GM23338 (cell line): ENCODE measurements at regions not wholly inside any gene's neighbourhood (a gene's known extent, or its start where the extent isn't known, plus 50 kb on each side); places are given as distances from the start of the nearest gene placed in this dataset.

Experiments used
- ATAC-seq: fragments of 200-7000 bp; cut with Tn5 transposase; 3 replicates; pipeline ENCODE4 v1.9.1; 2020
- DNase-seq: peaks from one replicate; pipeline ENCODE4 v3.0.0-alpha.2; 2015; ENCODE audit warnings: low spot score
- H2AFZ ChIP-seq: fragments of 200-600 bp; sonication (generic); 2 replicates; pipeline ENCODE4 v1.8.0; 2016; ENCODE audit warnings: antibody characterized with exemption, mild to moderate bottlenecking, moderate library complexity
- H3F3A ChIP-seq: fragments of 200-600 bp; sonication (generic); replicated peaks from 2 replicates; pipeline ENCODE4 v1.8.0; 2017; ENCODE audit warnings: antibody characterized with exemption, mixed run types, low read depth
- H3K27ac ChIP-seq: fragments of 200-600 bp; sonication (generic); 2 replicates; pipeline ENCODE4 v1.6.1; 2016; ENCODE audit warnings: low read depth
- H3K27me3 ChIP-seq: fragments of 200-600 bp; sonication (generic); 2 replicates; pipeline ENCODE4 v1.8.0; 2016; ENCODE audit warnings: mild to moderate bottlenecking, mixed run types, moderate library complexity; ENCODE audit not compliant: insufficient read depth
- H3K36me3 ChIP-seq: fragments of 200-600 bp; sonication (generic); 2 replicates; pipeline ENCODE4 v1.8.0; 2016; ENCODE audit warnings: mild to moderate bottlenecking; ENCODE audit not compliant: insufficient read depth
- H3K4me1 ChIP-seq: fragments of 200-600 bp; sonication (generic); 2 replicates; pipeline ENCODE4 v1.8.0; 2016; ENCODE audit warnings: mild to moderate bottlenecking, moderate library complexity; ENCODE audit not compliant: insufficient read depth
- H3K4me2 ChIP-seq: fragments of 200-600 bp; sonication (generic); 2 replicates; pipeline ENCODE4 v1.7.1; 2017; ENCODE audit warnings: mixed run types
- H3K4me3 ChIP-seq: fragments of 200-600 bp; sonication (generic); 2 replicates; pipeline ENCODE4 v1.6.1; 2016; ENCODE audit warnings: mixed run types
- H3K79me2 ChIP-seq: fragments of 200-600 bp; sonication (generic); replicated peaks from 2 replicates; pipeline ENCODE4 v1.8.0; 2017; ENCODE audit warnings: mild to moderate bottlenecking; ENCODE audit not compliant: insufficient read depth
- H3K9me2 ChIP-seq: fragments of 200-600 bp; sonication (generic); 2 replicates; pipeline ENCODE4 v1.8.0; 2017; ENCODE audit not compliant: insufficient read depth
- H4K20me1 ChIP-seq: fragments of 200-600 bp; sonication (generic); replicated peaks from 2 replicates; pipeline ENCODE4 v1.8.0; 2017; ENCODE audit warnings: mild to moderate bottlenecking; ENCODE audit not compliant: insufficient read depth
- H3K27ac Mint-ChIP-seq: 2 replicates; pipeline ENCODE4 v1.8.0; 2020; ENCODE audit warnings: inconsistent platforms, mild to moderate bottlenecking, moderate library complexity, mixed read lengths
- H3K27me3 Mint-ChIP-seq: 3 replicates; pipeline ENCODE4 v1.8.0; 2022; ENCODE audit warnings: low read depth, mild to moderate bottlenecking, moderate library complexity, mixed read lengths, inconsistent platforms; ENCODE audit not compliant: insufficient read depth, poor library complexity
- H3K36me3 Mint-ChIP-seq: 3 replicates; pipeline ENCODE4 v1.8.0; 2021; ENCODE audit warnings: low read depth, mild to moderate bottlenecking, inconsistent platforms, moderate library complexity, mixed read lengths
- H3K4me1 Mint-ChIP-seq: 3 replicates; pipeline ENCODE4 v1.8.0; 2020; ENCODE audit warnings: mild to moderate bottlenecking, inconsistent platforms, mixed read lengths
- H3K4me3 Mint-ChIP-seq: 3 replicates; pipeline ENCODE4 v1.8.0; 2021; ENCODE audit warnings: moderate library complexity, mild to moderate bottlenecking, inconsistent platforms, mixed read lengths
- H3K9me3 Mint-ChIP-seq: 3 replicates; pipeline ENCODE4 v1.8.0; 2020; ENCODE audit warnings: moderate library complexity, mild to moderate bottlenecking, inconsistent platforms, mixed read lengths
- ETS1 ChIP-seq: IDR thresholded peaks from 2 replicates; pipeline ENCODE4 v1.6.1; 2016; ENCODE audit warnings: antibody characterized with exemption
- EZH2 ChIP-seq: fragments of 200-600 bp; sonication (generic); IDR thresholded peaks from one replicate; pipeline ENCODE4 v1.8.0; 2017; ENCODE audit warnings: antibody characterized with exemption, mild to moderate bottlenecking, low read depth; ENCODE audit not compliant: unreplicated experiment
- EZH2phosphoT487 ChIP-seq: fragments of 200-600 bp; sonication (generic); IDR thresholded peaks from one replicate; pipeline ENCODE4 v1.8.1; 2018; ENCODE audit warnings: antibody characterized with exemption; ENCODE audit not compliant: unreplicated experiment
- JUNB ChIP-seq: IDR thresholded peaks from one replicate; pipeline ENCODE4 v1.6.1; 2016; ENCODE audit warnings: antibody characterized with exemption; ENCODE audit not compliant: unreplicated experiment
- POLR2AphosphoS5 ChIP-seq: IDR thresholded peaks from 2 replicates; pipeline ENCODE4 v1.6.1; 2016; ENCODE audit warnings: antibody characterized with exemption, low read depth
- REST ChIP-seq: IDR thresholded peaks from one replicate; pipeline ENCODE4 v1.6.1; 2018; ENCODE audit warnings: antibody characterized with exemption; ENCODE audit not compliant: unreplicated experiment
- ZNF331 ChIP-seq: fragments of 250-450 bp; sonication (Bioruptor Pico); IDR thresholded peaks from 2 replicates; pipeline ENCODE4 v1.5.0; 2020; ENCODE audit warnings: low read depth, mild to moderate bottlenecking, moderate library complexity

GRCh38 chr14:48251290-48251689 is 575.9 kb upstream of the MDGA2 start:
- Histone ChIP-seq H3K4me1 (peaks cover 39% of the 10 kb centered on the region), H3K27ac (no peak overlapping the region), H3K79me2 (peaks cover 99% of the 10 kb centered on the region), H3K27me3 (no peaks in the 10 kb centered on the region), H3K9me2 (no peaks in the 10 kb centered on the region), H3K4me3 (peak overlapping the region; percentile 94; the same call in 1 of the 2 replicates), H2AFZ (no peak overlapping the region), H3F3A (no peaks in the 10 kb centered on the region), H4K20me1 (peaks cover 44% of the 10 kb centered on the region), H3K4me2 (peak overlapping the region; percentile 84; the same call in 1 of the 2 replicates), H3K36me3 (peaks cover 49% of the 10 kb centered on the region)
- DNase-seq = no peak
- TF ChIP-seq JUNB (no peak), POLR2AphosphoS5 (no peak; the same call in 1 of the 2 replicates), EZH2phosphoT487 (no peak), ETS1 (no peak)
- Mint-ChIP-seq H3K27ac (no peak overlapping the region), H3K4me3 (peak overlapping the region; percentile 59), H3K4me1 (peaks cover 49% of the 10 kb centered on the region; the same call in 2 of the 3 replicates), H3K36me3 (peaks cover 46% of the 10 kb centered on the region), H3K27me3 (peaks cover 8% of the 10 kb centered on the region), H3K9me3 (no peaks in the 10 kb centered on the region)
- ATAC-seq = no peak

- Histone ChIP-seq H3K79me2 (peaks cover 97% of the 10 kb centered on the region), H3K27me3 (no peaks in the 10 kb centered on the region), H3K27ac (no peak overlapping the region), H3K9me2 (no peaks in the 10 kb centered on the region), H3K4me1 (peaks cover 39% of the 10 kb centered on the region), H3K36me3 (peaks cover 46% of the 10 kb centered on the region), H4K20me1 (peaks cover 38% of the 10 kb centered on the region), H3K4me2 (peak overlapping the region; percentile 84; the same call in 1 of the 2 replicates), H3F3A (no peaks in the 10 kb centered on the region), H2AFZ (no peak overlapping the region), H3K4me3 (0 out of 2 replicates have a peak overlapping the region, but pooled peaks have one; percentile 13)
- ATAC-seq = no peak
- Mint-ChIP-seq H3K4me3 (peak overlapping the region; percentile 29), H3K9me3 (no peaks in the 10 kb centered on the region), H3K36me3 (peaks cover 52% of the 10 kb centered on the region), H3K4me1 (peaks cover 49% of the 10 kb centered on the region; the same call in 2 of the 3 replicates), H3K27me3 (peaks cover 8% of the 10 kb centered on the region), H3K27ac (no peak overlapping the region; the same call in 1 of the 2 replicates)
- DNase-seq = no peak
- TF ChIP-seq EZH2 (no peak), POLR2AphosphoS5 (peak; percentile 51)
Measured at GRCh38 chr14:48250575-48250974, 575.2 kb upstream of the MDGA2 start.

GRCh38 chr14:48247977-48248376 is 572.6 kb upstream of the MDGA2 start:
- peaks cover 59% of the 10 kb centered on the region for H3K36me3 Mint-ChIP-seq
- H3K27me3 Mint-ChIP-seq = peaks cover 5% of the 10 kb centered on the region
- TF ChIP-seq EZH2 (no peak), ZNF331 (CRISPR knock-in tag) (no peak), JUNB (no peak), REST (no peak)

More at GRCh38 chr14:48247977-48248376, 572.6 kb upstream of the MDGA2 start:
- no peak overlapping the region for H3K4me3 ChIP-seq
- peaks cover 22% of the 10 kb centered on the region for H3K4me1 ChIP-seq
- H3K36me3 ChIP-seq = peaks cover 26% of the 10 kb centered on the region
- peak overlapping the region; percentile 29 for H3K27ac Mint-ChIP-seq
- H3K79me2 ChIP-seq = peaks cover 96% of the 10 kb centered on the region
- H3K9me3 Mint-ChIP-seq = no peaks in the 10 kb centered on the region
- 0 out of 2 replicates have a peak overlapping the region, but pooled peaks have one; percentile 13 for H3K27ac ChIP-seq
- H3K4me2 ChIP-seq = no peak overlapping the region
- H3K27me3 ChIP-seq = no peaks in the 10 kb centered on the region
- ATAC-seq (no peak), DNase-seq (no peak)
- peaks cover 25% of the 10 kb centered on the region for H4K20me1 ChIP-seq
- no peaks in the 10 kb centered on the region for H3F3A ChIP-seq
- H3K9me2 ChIP-seq = no peaks in the 10 kb centered on the region
- H2AFZ ChIP-seq = no peak overlapping the region
- peak overlapping the region; percentile 27; the same call in 1 of the 3 replicates for H3K4me3 Mint-ChIP-seq
- peaks cover 39% of the 10 kb centered on the region; the same call in 2 of the 3 replicates for H3K4me1 Mint-ChIP-seq
